IPS-NIHi7 (cell line): ENCODE measurements at regions not wholly inside any gene's neighbourhood (a gene's known extent, or its start where the extent isn't known, plus 50 kb on each side); places are given as distances from the start of the nearest gene placed in this dataset.

Experiments
- DNase-seq: peaks from one replicate; pipeline ENCODE4 v3.0.0; 2012; ENCODE audit warnings: mixed read lengths; ENCODE audit errors: extremely low spot score

DNA sequence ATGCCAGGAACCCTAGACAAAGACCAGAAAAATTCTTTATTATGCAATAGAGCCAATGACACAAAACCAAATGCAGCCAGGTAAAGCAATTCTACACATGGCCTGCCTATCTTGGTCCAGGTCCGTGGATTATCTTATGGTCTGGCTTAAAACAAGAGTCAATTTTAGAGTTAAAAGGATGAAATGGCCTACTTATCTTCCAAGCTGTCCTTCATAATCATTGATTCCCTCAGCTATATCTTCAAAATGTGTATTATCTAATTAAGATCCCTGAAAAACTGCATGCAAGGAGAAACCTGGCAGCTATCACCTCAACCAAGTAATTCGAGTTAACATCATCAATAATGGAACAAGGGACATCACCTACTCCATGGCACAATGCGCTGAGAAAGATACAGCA is 479.4 kb upstream of the NRP1 start:
- no peak for DNase-seq

DNA sequence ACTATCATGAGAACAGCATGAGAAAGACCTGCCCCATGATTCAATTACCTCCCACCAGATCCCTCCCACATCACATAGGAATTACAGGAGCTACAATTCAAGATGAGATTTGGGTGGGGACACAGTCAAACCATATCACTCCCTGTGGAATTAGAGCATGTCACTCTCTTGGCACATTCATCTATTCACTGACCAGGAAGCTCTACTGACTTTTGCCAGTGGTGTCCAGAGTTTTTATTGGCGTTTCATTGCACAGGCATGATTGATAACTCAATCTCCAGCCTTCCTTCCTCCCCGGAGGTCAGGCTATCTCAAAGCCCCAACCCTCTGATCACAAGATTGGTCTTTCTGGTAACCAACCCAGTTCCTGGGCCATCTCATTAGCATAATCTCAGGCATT is 478.9 kb upstream of the NRP1 start:
- no peak for DNase-seq

GRCh38 chr10:33812586-33812985 is 478.1 kb upstream of the NRP1 start:
- DNase-seq = no peak

DNA sequence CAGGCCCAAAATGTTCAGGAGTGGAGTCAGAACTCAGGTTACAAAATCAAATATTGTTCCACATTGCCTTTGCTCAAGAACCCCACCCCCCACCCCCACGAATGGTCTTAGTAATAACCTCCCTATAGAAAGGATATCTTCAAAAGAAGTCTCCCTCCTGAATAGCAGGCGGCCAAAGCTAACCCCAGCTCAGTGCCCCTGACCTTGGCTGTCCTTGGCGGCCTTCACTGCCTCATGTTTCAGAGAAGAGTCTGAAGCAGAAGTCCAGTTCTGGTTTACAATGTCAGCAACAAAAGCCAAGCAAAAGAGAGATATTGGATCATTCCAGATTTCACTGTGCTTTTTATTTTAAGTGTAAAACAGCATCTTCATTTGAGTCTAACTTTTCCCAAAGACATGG is 476.5 kb upstream of the NRP1 start:
- DNase-seq = no peak

DNA sequence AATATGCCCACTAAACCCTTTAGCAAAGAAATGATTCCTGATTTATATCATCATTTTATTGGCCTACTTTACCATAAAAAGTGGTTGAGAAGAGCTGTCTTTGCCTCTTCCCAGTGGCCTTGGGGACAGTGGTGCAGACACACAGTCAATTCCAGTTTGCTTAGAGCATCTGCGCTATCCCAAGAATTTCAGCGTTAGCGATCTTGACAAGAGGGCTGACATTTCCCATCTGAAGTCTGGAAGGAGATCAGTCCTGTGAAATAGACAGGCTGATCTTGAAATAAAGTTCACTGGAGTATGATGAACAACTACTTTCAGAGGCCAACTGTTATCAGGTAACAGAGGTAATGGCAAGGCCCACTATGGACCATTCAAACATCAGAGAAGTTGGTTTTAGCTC is 475.3 kb upstream of the NRP1 start:
- no peak for DNase-seq

- DNase-seq = no peak
Observed at GRCh38 chr10:33808475-33808874, 474.0 kb upstream of the NRP1 start.

DNA sequence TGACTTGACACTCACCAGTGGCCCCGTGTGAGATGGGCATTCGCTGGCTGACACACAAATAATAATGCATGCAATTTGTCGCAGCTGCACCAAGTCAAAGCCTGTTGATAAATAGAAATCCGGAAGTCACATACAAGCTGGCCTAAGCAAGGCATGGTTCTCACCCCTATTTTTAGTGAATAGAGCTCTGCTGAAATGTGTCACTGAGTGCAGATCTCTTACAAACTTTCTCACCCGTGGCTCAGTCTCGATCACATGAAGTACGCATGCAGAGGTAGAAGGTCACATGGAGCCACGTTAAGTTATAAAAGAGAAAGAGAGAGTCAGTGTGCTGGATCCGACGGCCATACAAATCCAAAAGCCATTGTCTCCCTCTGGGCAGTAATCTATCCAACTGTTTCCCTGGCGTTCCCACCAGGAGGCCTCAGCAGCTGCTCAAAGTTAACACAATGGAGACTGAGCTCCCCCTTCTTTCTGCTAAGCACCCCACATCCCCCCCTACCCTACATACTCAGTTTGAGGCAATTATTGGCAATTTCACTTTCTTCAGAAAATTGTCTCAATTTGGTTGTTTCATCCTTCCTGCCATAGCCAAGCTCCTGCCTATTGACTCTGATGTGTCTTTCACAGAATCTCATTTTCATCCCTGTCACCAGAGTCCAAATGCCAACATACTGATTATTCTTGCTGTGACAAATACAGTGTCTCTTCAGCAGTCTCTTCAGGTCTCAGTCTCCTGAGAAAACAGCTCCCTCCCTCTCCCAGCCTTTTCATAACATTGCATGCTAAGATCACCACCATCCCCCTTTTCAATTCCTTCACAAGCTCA is 473.3 kb upstream of the NRP1 start:
- peak; percentile 21 for DNase-seq

DNA sequence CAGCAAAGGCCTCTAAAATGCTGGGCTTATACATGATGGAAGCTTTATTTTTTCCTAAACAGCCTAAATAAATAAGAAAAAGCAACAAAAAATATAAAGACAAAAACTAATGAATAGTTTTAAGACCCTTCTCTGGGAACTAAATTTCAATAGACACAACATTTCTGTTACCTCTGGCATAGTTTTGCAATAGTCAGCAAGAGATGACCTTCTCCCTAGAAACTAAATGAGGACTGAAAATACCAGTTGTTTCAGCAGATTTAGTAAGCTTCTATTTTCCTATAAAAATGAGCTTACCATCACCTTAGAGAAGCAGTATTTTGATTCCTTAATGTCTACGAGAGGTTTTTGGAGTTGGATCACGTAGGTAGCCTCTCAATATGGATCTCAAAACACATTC is 471.4 kb upstream of the NRP1 start:
- no peak for DNase-seq

- DNase-seq = no peak
Observed at GRCh38 chr10:33804584-33804983, 470.1 kb upstream of the NRP1 start.

GRCh38 chr10:33803248-33803647 is 468.8 kb upstream of the NRP1 start:
- DNase-seq = no peak

DNA sequence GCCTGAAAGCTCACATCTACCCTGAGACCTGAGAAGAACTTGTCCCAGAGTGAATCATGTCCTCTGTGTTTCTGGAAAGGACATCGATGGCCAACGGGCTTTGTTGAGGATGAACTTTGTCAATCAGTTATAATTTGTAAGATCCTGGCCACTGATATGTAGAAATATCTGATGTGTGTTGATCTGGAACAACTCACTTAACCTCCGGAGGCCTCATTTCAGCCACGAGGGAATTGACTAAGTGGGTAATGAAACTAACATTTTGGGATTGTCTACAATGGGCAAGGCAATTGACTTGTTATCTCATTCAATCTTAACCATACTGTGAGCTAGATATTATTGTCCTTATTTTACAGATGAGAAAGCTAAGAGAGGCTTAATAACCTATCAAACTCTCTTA is 468.1 kb upstream of the NRP1 start:
- DNase-seq = no peak

DNA sequence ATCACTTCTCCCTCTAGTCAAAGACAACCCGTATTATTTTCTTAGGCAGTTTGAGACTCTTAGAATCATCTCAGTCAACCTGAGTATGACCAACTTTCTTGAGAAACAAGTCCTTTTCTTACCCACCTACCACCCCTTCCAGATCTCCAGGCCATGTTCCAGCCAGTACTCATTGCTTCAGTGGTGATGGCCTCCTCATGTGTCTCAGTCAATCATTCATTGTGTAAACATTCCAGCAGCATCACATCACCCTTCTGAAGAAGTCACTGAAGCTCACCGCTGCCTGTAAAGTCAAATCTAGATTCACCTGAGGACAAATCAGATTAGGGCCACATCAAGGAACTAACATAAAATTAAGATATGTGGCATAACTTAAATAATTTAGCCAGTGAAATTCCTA is 467.2 kb upstream of the NRP1 start:
- no peak for DNase-seq

GRCh38 chr10:33800986-33801385 is 466.5 kb upstream of the NRP1 start:
- DNase-seq = no peak

DNA sequence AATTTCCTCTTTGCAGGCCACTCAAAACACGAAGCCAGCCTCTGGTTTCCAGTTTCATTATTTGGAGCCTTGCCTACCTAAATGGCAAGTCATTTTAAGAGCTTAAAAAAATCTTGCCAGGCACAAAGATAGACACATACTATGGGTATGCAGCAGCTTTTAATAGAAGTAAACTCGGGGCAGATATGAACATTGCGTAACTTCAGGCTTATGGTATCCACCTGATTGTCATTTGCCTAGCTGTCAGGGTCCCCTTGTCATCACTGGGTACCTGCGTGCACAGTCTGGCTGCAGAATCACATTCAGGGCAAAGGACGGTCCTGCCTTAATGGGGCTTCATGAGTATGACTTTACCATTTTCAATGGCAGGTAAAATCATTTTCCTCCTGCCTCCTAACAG is 466.1 kb upstream of the NRP1 start:
- no peak for DNase-seq

- DNase-seq = no peak
Observed at GRCh38 chr10:33799944-33800323, 465.5 kb upstream of the NRP1 start.

DNA sequence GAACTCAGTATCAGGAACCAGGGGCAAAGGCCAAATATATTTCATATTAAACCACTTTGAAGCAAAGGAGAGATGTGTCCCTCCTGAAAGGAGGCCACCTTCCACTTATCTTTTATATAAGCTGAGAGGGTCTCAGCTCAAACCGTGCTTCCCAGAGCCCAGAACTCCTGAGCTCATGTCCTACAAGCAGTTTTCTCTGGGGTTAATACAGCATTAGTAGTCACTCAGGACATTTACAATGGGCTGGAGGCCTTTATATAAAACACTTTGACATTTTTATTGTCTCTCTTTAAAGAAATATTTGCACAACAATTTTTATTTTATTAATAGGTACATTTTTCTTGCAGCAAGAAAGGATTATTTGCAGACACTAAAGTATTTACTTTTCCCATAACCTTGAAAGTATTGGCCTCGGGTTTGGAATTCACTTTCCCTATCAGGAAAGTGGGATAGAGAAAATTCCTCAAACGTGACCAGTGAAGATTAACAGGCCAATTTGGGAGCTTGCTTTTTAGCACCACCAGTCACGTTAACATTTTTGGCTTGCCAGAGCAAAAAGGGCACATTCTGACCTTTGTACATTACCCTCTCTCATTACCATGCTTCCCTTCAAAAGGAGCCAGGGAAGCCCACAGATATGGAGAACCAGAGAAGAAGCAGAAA is 464.9 kb upstream of the NRP1 start:
- no peak for DNase-seq

DNA sequence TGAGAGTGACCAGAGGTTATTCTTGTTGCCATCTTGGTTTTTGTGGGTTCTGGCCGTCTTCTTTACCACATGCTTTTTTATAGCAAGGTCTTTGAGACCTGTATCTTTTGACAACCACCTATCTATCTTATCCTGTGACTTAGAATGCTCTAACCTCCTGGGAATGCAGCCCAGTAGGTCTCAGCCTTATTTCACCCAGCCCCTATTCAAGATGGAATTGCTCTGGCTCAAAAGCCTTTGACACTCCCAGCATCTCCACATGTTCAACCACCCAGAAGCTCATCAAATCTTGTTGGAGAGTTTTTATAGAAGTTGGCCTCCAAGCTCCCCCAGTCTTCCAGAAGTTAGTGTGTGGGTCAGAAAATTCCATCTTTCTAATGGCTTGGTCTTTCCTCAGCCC is 464.3 kb upstream of the NRP1 start:
- DNase-seq = no peak

- DNase-seq = no peak
Observed at GRCh38 chr10:33796680-33797079, 462.2 kb upstream of the NRP1 start.

DNA sequence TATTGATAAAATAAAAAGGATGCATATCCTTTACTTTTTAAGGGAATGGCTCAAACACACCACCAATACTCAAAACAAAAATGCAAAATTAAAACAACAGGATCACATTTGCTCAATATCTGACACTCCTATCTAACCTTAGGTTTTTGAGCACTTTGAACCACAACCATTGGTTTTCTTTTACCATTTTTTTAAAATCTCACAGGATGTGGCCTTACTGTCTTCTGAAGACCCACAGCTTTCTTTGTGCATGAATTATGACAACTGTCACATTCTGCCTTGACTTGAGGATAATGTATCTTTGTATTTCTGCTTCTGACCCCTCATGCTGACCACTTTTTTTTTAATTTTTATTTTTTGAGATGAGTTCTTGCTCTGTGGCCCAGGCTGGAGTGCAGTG is 461.1 kb upstream of the NRP1 start:
- DNase-seq = no peak

GRCh38 chr10:33794460-33794859 is 460.0 kb upstream of the NRP1 start:
- no peak for DNase-seq

GRCh38 chr10:33793793-33794192 is 459.3 kb upstream of the NRP1 start:
- no peak for DNase-seq

- no peak for DNase-seq
Observed at GRCh38 chr10:33791272-33791660, 456.8 kb upstream of the NRP1 start.

- no peak for DNase-seq
Observed at GRCh38 chr10:33790521-33791271, 456.2 kb upstream of the NRP1 start.
